HG03095 (cell line): ENCODE measurements at regions not wholly inside any gene's neighbourhood (a gene's known extent, or its start where the extent isn't known, plus 50 kb on each side); places are given as distances from the start of the nearest gene placed in this dataset.
"Not testable (repeated sequence)": the region's sequence is repeated elsewhere in the genome, so short reads cannot be mapped to it uniquely, and the experiment has no call there.

ENCODE experiments used
- ATAC-seq: cut with Tn5 transposase; IDR thresholded peaks from one replicate; pipeline ENCODE4 v1.9.1; 2021; ENCODE audit warnings: moderate library complexity; ENCODE audit not compliant: unreplicated experiment

- ATAC-seq = no peak
Measured at GRCh38 chr3:70518356-70518755, 205.9 kb upstream of the MDFIC2 start.

- no peak for ATAC-seq
Measured at GRCh38 chr3:70517124-70517890, 204.9 kb upstream of the MDFIC2 start.

GRCh38 chr3:70516076-70516475 lies 203.6 kb upstream of the MDFIC2 start:
- ATAC-seq = no peak

GRCh38 chr3:70507486-70507885 lies 195.0 kb upstream of the MDFIC2 start:
- no peak for ATAC-seq

- ATAC-seq = no peak
Measured at GRCh38 chr3:70506775-70507174, 194.3 kb upstream of the MDFIC2 start.

GRCh38 chr3:70501561-70501960 lies 189.1 kb upstream of the MDFIC2 start:
- ATAC-seq = no peak

- no peak for ATAC-seq
Measured at GRCh38 chr3:70488816-70489215, 176.4 kb upstream of the MDFIC2 start.

GRCh38 chr3:70488131-70488530 lies 175.7 kb upstream of the MDFIC2 start:
- ATAC-seq = no peak

GRCh38 chr3:70486414-70487017 lies 174.1 kb upstream of the MDFIC2 start:
- ATAC-seq = no peak

GRCh38 chr3:70476174-70476573 lies 163.7 kb upstream of the MDFIC2 start:
- ATAC-seq = no peak

GRCh38 chr3:70471464-70472342 lies 159.3 kb upstream of the MDFIC2 start:
- ATAC-seq = no peak

- ATAC-seq = no peak
Measured at GRCh38 chr3:70466096-70466495, 153.7 kb upstream of the MDFIC2 start.

GRCh38 chr3:70464876-70465275 lies 152.4 kb upstream of the MDFIC2 start:
- no peak for ATAC-seq

- ATAC-seq = no peak
Measured at GRCh38 chr3:70464465-70464864, 152.0 kb upstream of the MDFIC2 start.

- ATAC-seq = not testable (repeated sequence)
Measured at GRCh38 chr3:70450220-70450619, 137.8 kb upstream of the MDFIC2 start.

- not testable (repeated sequence) for ATAC-seq
Measured at GRCh38 chr3:70435422-70435821, 123.0 kb upstream of the MDFIC2 start.

GRCh38 chr3:70433091-70433490 lies 120.7 kb upstream of the MDFIC2 start:
- ATAC-seq = no peak

- ATAC-seq = no peak
Measured at GRCh38 chr3:70431911-70432310, 119.5 kb upstream of the MDFIC2 start.

- no peak for ATAC-seq
Measured at GRCh38 chr3:70426071-70426470, 113.6 kb upstream of the MDFIC2 start.

GRCh38 chr3:70421506-70421905 lies 109.1 kb upstream of the MDFIC2 start:
- no peak for ATAC-seq

- ATAC-seq = no peak
Measured at GRCh38 chr3:70409018-70409417, 96.6 kb upstream of the MDFIC2 start.

- ATAC-seq = peak; percentile 83
Measured at GRCh38 chr3:70400194-70400593, 87.8 kb upstream of the MDFIC2 start.
